UCSD-AML1 (cell line): ENCODE measurements at regions not wholly inside any gene's neighbourhood (a gene's known extent, or its start where the extent isn't known, plus 50 kb on each side); places are given as distances from the start of the nearest gene placed in this dataset.
A peak's percentile ranks its signal among the peaks of the same experiment; 100 is the strongest.

Experiments
- DNase-seq: peaks from one replicate; lab custom pipeline; 2025; ENCODE audit not compliant: unreplicated experiment; lab: John Stamatoyannopoulos, UW

- no peak for DNase-seq
These were observed 133.8 kb downstream of the TMEM38B start for GRCh38 chr9:105828171-105828570.

- no peak for DNase-seq
These were observed 134.4 kb downstream of the TMEM38B start for GRCh38 chr9:105828596-105829213.

GRCh38 chr9:105830461-105830860, 136.1 kb downstream of the TMEM38B start:
- DNase-seq: no peak

- no peak for DNase-seq
These were observed 137.9 kb downstream of the TMEM38B start for GRCh38 chr9:105832096-105832710.

DNA sequence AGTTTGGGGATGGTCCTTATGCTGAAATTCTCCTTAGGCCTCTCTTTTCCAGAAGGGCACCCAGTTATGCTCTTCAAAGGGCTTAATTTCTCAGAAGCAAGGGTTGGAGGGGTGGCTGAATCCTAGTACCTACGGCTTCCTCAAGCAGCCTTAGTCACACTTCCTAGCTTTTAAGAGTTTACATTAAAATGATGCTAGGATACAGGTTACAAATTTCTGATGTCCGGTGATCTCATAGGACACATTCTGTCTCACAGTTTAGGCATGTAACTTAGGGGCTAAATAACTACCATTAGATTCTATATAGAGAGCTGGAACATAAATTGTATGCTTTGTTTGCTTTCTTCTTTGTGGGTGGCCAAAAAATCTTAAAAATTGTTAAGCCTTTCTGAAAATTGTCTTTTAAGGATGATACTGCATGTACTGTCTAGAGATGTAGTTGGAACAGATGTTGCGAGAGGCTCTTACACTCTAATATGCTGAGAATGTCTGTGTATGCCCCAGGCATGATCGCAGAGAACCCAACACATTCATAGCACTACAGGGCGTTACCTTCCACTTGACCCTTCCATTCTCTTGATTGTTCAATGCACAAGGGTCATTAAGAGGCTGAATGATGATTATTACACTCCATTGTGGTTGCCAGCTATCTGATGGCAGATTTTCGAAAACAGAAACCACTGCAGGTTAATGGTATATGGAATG, 139.1 kb downstream of the TMEM38B start:
- no peak for DNase-seq

DNA sequence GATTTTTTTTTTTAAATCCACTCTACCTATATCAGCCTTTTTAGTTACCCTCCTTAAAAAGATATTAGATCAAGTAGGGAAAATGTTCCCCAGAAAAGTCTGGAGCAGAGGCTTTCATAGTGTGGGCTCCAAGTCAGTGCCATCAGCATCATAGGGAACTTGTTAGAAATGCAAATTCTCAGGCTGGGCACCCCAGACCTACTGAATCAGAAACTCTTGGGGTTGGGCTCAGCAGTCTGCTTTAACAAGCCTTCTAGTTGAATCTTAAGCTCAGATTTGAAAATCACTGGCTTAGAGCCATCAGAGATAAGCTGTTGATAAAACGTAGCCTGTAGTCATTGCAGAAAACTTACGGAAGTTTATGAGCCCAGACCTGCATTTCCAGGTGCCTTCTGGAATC, 140.1 kb downstream of the TMEM38B start:
- no peak for DNase-seq

DNA sequence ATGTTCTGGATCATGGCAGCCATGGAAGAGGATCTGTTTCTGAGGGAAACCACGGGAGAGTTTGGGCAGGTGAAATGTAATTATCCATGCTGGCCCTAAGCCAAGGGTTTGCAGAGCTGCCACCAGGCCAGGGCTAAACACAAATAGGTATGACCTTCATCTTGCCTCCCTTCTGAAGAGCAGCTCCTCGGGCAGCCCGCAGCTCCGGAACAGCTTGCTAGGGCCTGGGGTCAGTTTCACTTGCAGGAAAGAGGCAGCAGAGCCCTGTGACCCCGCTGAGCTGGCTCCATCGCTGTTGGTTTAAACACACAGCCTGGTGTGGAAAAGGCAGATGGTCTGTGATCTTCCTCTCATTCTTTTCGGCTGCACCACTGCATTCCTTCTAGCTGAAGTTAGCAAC, 141.4 kb downstream of the TMEM38B start:
- DNase-seq: no peak

DNA sequence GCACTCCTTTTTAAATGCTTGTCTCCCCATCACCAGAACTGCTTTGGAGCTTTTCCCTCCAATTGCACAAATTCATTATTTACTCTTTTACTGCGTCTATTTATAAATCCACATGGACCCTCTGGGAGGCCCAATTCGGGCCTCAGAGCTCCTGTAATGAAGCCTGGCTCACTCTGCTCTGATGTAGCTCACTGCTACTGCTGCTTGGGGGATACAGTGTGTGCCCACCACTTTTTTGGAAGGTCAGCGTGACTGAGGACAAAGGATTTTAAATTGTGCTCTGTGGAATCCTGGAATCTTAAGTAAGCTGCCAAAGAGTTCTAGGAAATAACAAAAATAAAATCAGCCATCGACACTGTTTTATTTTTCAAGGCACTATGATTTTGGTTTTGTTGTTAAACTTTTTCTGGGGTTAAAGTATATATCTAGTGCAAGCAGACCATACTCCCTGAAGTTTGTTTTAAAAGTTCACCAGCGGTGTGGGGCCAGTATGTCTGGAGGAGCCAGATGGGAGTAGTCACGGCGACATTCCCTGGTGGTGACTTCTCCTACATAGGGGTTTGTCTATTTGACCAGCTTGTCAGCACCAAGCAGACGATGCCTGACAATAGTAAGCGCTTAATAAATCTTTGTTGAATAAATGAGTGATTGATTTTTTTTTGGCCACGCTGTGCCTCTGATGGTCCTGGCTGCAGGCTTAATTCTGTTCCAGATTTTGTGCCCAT, 142.8 kb downstream of the TMEM38B start:
- no peak for DNase-seq

GRCh38 chr9:105841562-105841961, 147.2 kb downstream of the TMEM38B start:
- no peak for DNase-seq

GRCh38 chr9:105842023-105842644, 147.8 kb downstream of the TMEM38B start:
- no peak for DNase-seq

DNA sequence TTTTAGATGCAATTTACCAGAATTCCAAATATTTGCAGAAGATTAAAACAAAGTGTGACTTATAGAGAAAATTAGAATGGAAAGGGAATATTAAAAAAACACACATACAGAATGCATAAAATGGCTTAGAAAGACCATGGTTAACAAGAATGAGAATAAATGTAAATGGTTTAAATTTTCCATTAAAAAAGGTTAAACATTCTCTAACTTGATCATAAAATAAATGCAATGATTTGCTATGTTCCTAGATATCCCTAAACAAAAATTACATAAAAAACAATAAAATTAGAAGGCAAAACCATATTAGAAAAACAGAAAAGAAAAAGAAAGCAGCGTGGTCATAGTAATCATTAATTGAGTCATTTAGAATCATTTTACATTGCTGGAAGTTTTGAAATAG, 152.5 kb downstream of the TMEM38B start:
- DNase-seq: no peak

DNA sequence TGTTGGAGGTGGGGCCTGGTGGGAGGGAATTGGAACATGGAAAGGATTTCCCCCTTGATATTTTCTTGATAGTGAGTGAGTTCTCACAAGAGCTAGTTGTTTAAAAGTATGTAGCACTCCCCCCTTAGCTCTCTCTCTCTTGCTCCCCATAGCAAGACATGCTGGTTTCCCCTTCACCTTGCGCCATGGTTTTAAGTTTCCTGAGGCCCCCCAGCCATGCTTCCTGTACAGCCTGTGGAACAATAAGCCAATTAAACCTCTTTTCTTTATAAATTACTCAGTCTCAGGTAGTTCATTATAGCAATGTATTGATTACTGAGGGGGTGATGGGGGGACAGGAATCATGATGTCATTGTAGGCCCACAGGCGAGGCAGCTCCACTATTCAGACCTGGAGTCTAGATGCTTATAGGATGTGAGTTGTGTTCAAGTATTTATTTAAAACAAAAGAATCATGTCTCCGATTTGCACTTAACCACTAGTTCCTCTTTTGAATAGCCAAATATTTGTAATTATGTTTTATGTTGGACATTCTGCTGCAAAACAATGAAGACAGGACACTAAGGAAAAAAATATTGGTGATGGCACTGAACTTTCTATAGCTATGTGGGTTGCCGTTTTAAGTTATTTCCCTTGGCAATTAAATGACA, 156.6 kb downstream of the TMEM38B start:
- no peak for DNase-seq

DNA sequence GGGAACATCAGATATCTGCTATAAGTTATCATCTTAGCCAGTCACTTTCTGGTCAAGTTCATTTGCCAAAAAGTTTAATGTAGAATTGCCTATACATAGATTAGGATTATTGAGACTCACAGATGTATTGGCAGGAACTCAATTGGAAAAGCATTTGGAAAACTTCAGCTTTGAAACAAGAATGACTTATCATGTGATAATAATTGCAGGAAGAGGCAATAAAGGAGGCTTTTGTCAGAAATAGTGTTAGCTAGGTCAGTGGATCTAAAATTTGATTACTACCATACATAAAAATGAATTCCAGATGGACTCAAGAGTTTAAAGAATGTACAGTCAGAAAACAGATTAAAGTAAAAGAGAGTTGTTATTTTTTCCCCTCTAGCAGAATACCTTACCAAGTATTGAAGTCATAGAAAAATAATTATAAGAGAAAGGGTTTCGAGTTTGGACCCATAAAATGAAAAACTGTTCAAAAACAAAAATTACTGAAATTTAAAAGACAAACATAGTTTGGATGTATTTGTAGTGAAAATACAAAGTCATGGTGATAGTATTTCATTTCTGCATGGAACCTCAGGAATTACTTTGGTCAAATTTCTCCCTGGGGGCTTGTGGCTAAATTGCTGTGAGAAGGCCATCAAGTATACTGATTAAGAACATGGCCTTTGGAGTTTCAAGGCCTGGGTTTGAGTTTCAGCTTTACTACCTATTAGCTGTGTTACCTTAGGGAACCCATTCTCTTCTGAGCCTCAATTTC, 159.9 kb downstream of the TMEM38B start:
- DNase-seq: no peak

GRCh38 chr9:105854783-105855724, 160.7 kb downstream of the TMEM38B start:
- DNase-seq: no peak

DNA sequence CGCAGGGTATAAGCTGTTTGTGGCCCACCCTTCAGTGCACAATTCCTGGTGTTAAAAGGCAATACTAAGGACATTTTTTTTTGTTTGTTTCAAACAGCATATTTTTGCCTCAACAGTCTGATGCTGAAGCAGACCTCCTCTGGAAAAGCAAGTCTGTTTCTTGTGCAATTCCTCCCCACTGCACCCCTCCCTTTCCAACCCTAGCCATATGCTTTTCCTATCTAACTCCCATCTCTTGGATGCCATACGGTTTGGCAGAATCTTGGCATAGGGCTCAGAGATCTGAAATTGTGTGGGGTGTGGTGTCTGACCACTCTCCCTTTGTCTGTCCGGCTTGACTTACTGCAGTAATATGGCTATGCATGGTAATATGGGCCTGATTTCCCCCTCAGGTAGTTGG, 161.6 kb downstream of the TMEM38B start:
- DNase-seq: no peak

DNA sequence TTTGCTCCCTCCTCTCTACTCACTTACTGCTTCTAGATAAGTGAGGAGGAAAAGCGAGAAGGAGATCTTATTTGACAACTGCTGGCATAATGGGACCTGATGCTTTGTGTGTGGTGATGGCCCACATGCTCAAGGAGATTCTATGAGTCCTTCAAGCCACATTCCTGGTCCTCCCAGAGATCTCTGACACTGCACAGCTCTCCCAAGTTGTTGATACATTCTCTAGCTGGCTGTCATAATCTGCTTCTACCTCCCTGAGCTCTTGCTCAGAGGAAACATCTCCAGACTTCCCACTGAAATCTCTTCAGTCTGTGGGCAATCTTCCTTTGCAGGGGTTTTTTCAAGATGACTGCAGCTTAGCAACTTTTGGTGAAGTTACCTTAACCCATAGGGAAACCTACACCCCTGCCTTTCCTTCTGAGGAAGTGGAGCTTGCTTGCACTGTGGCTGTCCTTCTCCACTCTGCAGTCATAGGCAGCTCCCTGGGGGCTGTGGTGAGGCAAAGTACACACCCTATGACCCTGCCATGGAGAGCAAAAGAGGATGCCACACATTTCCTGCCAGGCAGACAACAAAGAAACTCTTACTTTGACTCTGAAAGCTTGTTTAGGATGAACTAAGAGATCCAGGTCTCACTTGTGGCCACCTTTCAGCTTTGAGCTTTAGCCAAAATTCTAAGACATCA, 163.8 kb downstream of the TMEM38B start:
- DNase-seq: peak; percentile 28

DNA sequence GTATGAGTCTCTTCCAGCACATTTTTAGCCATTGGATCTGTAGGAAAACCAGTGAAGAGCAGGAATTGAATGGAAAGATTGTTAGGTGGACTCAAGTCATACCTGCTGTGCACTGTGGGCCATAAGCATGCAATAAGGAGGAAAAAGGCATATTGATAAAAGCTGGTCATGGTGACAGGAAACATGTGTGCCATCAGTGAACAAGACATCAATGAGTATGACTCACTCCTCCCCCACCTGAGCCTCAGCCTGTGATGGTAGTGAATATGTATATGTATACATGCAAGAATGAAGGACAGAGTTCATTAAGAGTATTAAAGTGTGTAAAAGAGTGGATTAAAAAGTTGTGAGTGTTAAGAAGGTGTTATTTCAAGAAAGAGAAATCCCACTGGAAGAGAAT, 164.5 kb downstream of the TMEM38B start:
- DNase-seq: no peak

DNA sequence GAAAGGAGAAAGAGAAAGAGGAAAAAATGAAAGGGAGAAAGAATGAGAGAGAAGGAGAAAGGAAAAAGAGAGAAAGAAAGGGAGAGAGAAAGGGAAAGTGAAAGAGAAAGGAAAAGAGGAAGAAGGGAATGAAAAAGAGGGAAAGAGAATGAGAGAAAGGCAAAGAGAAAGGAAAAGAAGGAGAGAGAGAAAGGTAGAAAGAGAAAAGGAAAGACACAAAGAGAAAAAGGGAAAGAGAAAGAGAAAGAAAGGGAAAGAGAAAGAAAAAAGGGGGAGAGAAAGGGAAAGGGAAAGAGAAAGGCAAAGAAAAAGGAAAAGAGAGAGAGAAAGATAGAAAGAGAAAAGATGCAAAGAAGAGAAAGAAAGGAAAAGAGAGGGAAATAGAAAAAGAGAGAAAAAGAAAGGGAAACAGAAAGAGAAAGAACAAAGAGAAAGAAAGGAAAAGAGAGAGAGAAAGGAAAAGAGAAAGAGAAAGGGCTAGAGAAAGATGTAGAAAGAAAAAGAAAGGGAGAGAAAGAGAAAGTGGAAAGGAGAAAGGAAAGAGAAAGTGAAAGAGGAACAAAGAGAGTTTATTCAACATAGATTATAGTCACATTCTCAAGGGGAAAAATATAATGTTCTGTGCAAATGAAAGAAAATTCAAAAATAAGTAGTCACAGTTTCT, 165.2 kb downstream of the TMEM38B start:
- DNase-seq: no peak
